SH-SY5Y (cell line): ENCODE measurements at regions not wholly inside any gene's neighbourhood (a gene's known extent, or its start where the extent isn't known, plus 50 kb on each side); places are given as distances from the start of the nearest gene placed in this dataset.

Experiments used
- GATA2 ChIP-seq: IDR thresholded peaks from 2 replicates; pipeline ENCODE4 v1.6.1; 2011; ENCODE audit warnings: mild to moderate bottlenecking, low read depth, low read length
- GATA3 ChIP-seq: IDR thresholded peaks from 2 replicates; pipeline ENCODE4 v1.6.1; 2011; ENCODE audit warnings: low read depth, mild to moderate bottlenecking, low read length, moderate library complexity

DNA sequence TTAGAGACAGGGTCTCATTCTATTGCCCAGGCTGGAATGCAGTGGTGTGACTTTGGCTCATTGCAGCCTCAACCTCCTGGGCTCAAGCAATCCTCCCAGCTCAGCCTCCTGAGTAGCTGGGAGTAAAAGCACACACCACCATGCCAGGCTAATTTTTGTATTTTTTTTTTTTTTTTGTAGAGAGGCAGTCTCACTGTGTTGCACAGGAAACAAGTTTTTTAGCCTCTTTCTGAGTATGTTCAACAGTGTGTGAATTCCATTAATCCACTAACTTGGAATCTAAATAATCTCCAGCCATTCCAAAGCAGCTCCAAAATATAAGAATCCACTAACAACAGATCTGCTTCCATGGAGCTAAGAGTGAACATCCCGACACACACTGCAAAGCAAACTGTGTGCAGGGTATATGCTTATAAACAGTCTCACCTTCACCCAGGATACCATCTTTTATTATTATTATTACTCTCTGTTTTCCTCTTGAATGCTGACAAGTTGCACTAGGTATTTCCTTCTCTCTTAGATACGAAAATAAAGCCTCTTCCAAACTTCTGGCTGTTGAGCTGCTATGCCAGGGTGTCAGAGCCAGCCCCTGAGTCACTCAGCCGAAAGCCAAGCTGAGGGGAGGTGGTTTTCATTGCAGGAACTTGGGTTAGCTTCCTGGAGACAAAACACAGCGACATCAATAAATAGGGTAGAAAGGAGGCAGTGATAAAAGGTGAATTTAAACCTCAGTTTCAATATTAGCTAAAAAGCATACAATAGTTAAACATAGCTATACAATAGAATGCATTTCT lies 264.9 kb downstream of the HIVEP2 start:
- TF ChIP-seq GATA2 (no peak), GATA3 (no peak)

DNA sequence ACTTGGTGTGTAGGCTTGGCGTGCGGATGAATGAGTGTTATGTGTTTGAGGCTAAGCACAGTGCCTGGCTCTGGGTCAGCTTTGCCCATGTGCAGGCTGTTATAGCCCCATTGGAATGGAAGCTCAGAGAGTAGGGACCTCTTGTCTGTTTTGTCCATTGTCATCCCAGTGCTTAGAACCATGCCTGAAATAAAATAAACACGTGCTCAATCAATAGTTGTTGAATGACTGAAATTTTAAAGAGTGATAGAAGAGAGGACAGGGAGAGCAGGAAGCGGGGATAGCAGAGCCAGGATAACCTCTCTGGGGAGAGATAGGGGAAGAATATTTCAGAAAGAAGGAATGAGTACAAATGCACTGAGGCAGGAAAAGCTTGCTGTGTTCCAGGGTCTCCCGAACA lies 263.9 kb downstream of the HIVEP2 start:
- TF ChIP-seq GATA3 (no peak), GATA2 (no peak)

DNA sequence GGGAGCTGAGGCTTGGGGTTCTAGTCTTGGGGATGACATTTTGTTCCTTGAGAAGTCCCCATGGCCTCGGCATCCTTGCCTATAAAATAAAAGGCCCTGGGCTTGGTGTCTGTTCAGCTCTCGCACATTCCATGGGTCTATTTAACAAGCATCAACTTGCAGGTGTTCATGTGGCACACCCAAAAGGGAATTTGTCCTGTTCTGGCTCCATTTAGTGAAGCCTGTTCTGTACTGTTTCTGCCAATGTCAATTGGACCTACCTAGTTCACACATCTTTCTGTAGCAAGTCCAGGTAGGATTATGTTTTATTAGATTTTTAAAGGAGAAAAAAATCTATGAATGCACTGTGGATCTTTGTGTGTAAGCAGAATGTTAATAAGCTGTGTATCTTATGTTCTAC lies 262.0 kb downstream of the HIVEP2 start:
- TF ChIP-seq GATA3 = no peak
- TF ChIP-seq GATA2 = no peak

DNA sequence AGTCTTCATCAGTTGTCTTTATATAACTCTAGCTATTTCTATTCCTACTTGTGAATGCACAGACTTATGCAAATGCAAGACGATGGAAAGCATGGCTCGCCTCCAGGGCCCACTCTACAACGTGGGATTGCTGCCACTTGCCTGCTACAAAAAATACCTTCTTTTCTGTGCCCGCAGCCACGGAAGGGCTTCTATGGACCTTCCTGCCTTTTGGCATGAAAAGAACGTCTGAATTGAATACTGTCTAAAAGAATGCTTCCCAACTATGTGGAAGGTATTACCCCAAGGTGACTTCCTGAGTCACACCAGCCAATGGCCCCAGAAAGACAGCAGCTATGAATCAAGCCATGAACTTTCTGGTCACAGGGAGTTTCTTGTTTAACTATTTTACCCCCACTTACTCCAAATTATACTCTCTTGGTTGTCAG lies 261.2 kb downstream of the HIVEP2 start:
- no peak for TF ChIP-seq GATA2
- TF ChIP-seq GATA3 = no peak

DNA sequence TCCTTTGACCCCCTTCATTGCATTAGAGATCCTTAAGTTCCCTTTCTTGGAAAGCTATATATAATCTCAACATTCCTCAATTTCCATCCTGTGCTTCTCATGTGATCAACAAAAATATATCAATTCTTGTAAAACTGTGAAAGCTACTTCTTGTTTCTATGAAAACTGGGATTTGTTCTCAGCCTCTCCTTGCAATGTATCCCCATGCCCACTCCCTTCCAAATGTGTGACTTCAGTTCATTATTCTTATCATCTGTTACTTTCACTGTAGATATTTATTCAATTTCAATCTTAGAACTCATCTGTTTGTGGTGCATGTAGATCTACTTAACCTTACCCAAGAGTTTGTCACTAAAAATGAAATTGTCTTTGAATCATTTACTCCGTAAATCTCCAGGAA lies 260.6 kb downstream of the HIVEP2 start:
- TF ChIP-seq GATA3 (no peak), GATA2 (no peak)

DNA sequence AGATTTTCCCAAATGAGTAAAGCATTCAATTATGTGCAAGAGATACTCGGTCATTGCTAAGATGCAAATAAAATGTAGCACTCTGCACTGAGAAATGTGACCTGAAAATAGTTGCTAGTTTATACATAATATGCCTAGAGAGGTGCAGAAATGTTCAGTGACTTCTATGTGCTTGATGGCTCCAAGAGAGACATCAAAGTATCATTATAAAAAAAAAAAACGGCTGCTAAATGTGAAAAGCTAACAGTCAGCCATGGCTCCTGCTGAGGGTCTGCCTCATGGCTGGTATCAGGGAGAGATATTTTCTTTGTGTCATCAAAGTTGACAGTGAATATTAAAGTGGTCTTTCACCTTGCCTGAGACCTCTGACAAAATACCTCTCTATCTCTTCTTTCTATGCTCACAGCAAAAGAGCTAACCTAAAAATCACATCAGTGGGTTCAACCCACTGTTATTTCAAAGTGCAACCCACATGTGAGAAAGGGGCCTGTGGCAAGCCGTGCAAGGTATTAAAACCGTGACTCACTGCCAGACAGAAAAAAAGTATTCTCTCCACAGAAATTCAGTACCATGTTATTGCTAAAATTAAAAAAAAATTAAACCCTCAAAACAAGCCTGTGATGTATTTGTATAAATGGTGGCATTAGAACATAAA lies 259.0 kb downstream of the HIVEP2 start:
- TF ChIP-seq GATA2 = no peak
- no peak for TF ChIP-seq GATA3

DNA sequence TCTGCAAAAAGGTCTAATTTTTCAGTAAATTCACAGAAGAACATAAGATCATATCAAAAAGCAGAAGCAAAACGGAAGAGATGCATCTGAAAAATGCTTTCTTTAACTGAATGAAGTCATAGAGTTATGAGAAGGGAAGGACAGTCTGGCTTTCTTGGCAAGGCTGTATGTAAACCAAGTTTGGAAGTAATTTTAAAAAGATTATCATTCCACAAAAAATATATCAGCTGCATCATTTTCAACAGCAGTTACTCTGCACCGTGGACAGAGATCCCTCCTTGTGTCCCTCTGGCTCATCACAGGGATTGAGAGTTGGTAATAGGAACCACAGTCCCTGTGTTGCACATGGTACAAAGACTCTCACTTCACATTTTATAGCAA lies 258.5 kb downstream of the HIVEP2 start:
- TF ChIP-seq GATA3 (no peak), GATA2 (no peak)

DNA sequence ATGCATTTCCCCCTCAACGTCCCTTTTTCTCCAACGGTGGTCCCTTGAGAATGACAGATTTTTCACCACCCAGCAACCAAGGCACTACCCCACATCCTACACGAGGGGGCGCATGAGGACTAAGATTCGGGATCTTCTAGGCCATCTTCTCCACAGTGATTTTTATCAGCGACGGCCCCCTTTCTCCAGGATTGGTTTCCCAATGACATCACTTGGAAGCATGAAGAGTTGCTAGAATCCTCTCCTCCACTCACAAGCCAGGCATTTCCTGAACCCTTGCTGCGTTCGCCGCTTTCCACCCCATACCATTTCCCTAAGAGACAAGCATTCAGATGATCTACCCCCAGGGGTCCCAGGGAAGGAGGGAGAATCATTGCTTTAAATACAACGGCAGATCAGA lies 252.0 kb downstream of the HIVEP2 start:
- peak; percentile 45; the same call in 1 of the 2 replicates for TF ChIP-seq GATA3
- TF ChIP-seq GATA2 = peak; percentile 83

DNA sequence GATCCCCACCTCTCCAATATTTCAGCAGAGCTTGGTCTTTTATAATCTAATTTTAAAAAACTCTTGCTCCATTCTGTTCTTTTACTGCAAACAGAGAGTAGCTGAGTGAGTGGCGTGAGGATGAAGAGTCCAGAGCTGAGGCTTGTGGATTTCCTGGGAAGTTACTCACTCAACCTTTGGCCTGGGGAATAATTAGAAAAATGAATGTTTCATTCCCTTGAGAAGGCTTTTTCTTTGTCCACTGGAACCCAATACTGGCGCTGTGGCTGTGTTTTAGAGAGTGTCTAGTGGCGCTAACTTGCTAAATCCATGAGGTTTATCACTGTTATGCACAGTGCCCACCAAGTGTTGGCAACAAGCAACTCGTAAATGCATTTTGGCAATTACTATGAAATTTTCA lies 251.5 kb downstream of the HIVEP2 start:
- TF ChIP-seq GATA2 (no peak), GATA3 (no peak)

DNA sequence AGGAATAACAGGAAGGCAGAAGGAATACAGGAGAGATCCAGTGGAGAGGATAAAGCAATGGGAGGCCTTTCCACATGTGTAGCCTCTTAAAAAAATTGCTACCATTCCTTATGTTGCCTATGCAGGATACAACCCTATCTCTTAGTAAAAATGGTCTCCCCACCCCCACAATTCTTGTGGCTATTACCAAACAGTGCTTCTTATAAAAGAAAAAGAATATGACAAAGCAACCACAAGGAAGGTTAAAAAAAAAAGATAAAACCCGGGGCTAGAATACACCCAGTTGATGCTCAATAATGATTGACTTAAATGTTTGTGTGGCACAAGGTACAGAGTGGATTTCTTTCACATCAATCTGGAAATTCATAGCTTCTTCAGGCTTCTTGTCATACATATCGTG lies 250.9 kb downstream of the HIVEP2 start:
- TF ChIP-seq GATA2 = no peak
- no peak for TF ChIP-seq GATA3

DNA sequence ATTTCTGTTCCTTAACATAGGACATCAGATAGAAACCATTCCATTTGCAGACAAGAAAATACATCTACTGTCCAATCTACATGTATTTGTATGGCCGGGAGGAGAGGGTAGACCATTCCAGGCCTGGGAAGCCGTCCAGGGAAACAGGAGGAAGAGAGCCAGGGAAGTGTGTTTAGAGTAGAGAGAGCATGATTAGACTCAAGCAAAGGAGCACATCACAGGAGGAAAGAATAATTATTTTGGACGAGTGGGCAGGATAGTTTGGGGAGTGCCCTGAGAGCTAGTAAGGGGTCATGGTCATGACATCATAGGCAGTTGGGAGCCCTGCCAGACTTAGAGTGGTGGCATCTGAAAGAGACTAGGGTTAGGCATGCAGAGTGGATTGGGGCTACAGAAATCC lies 250.0 kb downstream of the HIVEP2 start:
- TF ChIP-seq GATA2 (no peak), GATA3 (no peak)

DNA sequence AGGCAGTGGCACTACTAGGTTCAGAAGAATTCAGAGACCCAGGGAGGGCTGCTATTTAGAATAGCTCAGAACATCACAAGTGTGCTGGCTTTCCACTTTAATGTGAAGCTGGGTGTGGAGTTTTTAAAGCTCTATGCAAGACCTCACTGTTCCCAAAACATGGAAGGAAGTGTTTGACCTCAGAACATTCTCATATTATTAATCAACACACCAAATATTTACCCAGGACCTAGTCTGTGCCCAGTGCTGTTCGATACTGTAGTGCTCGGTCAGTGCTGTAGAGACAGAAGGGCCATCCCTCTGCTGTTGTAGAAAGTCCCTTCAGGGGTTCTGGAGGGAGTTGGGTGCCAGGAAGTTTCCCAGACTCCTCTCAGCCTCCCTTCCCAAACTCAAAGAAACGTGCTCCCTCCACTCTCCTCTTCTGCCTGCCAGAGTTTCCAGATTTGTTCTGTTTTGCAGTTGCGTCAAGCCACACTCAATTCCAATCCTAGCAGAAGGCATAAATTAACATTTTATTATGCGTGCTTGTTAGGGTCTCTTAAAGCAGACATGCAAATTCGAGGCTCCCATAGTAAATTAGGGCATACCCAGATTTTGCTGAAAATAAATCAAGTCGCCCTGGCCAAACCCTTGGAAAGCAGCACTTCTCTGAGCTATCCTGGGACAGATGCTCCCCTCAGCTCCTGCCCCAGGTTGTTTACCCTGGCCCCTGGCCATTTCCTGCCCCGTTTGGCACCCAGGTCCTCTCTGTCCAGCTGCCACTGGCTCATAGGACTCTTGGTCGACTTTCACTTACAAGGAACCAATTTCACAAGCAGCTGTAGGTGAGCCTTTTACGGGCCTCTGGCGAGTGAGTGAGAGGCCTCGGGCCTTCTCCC lies 248.6 kb downstream of the HIVEP2 start:
- TF ChIP-seq GATA2 (no peak), GATA3 (no peak)

DNA sequence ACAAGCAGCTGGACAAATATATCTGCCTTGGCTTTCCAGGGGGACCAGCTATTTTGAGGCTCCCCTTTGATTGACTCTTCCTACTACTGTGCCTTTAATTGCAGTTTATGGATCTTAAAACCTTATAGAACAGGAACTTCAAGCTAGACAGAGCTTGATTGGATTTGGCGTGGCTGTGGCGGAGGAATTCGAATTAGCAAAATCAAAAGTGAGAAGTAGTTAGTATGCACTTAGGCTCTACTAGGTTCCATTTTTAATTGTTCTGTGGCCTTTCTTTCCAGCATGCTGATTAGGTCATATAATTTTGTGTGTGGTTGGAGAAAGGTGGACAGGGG lies 248.0 kb downstream of the HIVEP2 start:
- TF ChIP-seq GATA2 (no peak), GATA3 (no peak)

DNA sequence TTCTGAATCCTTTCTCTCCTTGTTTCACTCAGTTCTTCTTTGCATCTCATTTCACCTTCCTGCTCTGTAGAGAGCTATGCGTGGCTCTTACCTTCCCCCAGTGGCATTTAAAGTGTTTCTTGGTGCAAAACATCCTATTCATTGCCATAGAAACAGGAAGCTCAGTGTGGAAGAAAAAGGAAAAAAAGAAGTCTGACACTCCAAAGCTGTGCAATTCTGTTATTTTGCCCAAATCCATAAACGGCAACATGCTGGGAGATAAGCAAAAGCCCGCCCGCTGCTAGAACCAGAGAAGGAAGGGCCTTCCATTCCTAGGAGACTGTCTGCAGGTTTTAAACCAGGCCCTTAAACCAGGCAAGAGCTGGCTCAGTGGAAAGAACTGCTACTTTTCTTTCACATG lies 247.1 kb downstream of the HIVEP2 start:
- TF ChIP-seq GATA3 (no peak), GATA2 (no peak)

DNA sequence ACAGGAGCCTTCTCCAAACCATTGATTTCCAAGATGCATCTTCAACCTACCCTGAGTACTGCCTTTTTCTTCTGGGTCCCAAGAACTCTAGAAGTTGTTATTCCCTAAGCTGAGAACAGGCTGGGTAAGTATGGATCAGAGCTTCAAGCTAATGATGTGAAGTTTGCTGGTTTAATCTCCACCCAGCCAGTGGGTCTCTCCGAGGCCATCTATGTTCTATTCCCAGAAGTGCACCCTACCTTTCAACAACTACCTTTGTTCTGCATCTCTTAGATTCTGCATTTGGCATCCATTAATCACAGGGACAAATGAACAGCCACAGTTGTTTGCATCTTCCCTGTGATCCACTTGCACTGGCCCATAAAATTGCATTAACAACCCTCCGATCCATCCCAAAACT lies 246.2 kb downstream of the HIVEP2 start:
- TF ChIP-seq GATA3 (no peak), GATA2 (no peak)

DNA sequence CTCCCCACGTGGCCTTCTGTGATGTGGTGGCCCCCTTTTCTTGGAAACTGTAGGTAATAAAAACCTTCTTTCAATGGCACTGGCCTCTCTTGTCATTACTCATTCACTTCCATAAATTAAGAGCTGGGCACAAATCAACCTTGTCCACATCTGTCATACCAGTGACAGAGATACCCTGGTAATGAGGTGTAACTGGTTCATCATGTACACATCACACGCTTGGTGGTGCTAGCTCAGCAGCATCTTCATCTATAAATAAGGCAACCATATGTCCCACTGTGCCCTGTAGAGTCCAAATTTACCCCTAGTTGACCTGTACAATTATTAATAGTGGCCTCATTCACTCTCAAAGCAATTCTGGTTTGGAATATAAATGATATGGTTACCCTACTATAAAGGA lies 245.6 kb downstream of the HIVEP2 start:
- TF ChIP-seq GATA2 = no peak
- no peak for TF ChIP-seq GATA3
